Chondrocyte (in vitro differentiated cells): ENCODE measurements at regions not wholly inside any gene's neighbourhood (a gene's known extent, or its start where the extent isn't known, plus 50 kb on each side); places are given as distances from the start of the nearest gene placed in this dataset.
A peak's percentile ranks its signal among the peaks of the same experiment; 100 is the strongest.
"Not testable (repeated sequence)": the region's sequence is repeated elsewhere in the genome, so short reads cannot be mapped to it uniquely, and the experiment has no call there.

Experiments
- DNase-seq: peaks from one replicate; pipeline ENCODE4 v3.0.0; 2021; ENCODE audit warnings: mixed read lengths, low spot score
- H3K27ac Mint-ChIP-seq: one replicate; pipeline ENCODE4 v1.8.0; 2021; ENCODE audit warnings: mild to moderate bottlenecking, moderate library complexity, mixed read lengths; ENCODE audit not compliant: unreplicated experiment
- H3K27me3 Mint-ChIP-seq: 2 replicates; pipeline ENCODE4 v1.8.0; 2021; ENCODE audit warnings: low read depth, mixed read lengths
- H3K36me3 Mint-ChIP-seq: 2 replicates; pipeline ENCODE4 v1.8.0; 2021; ENCODE audit warnings: low read depth, mixed read lengths
- H3K4me1 Mint-ChIP-seq: 2 replicates; pipeline ENCODE4 v1.8.0; 2021; ENCODE audit warnings: low read depth, mild to moderate bottlenecking, mixed read lengths
- H3K4me3 Mint-ChIP-seq: one replicate; pipeline ENCODE4 v1.8.0; 2021; ENCODE audit warnings: mild to moderate bottlenecking, moderate library complexity, mixed read lengths; ENCODE audit not compliant: unreplicated experiment
- H3K9me3 Mint-ChIP-seq: 2 replicates; pipeline ENCODE4 v1.8.0; 2021; ENCODE audit warnings: low read depth, mixed read lengths
- TF ChIP-seq, protein P1 (sequence below): fragments of 200-600 bp; sonication (generic); IDR thresholded peaks from 2 replicates; pipeline ENCODE4 v1.5.0; 2021; ENCODE audit warnings: antibody characterized with exemption, mild to moderate bottlenecking, moderate library complexity

DNA sequence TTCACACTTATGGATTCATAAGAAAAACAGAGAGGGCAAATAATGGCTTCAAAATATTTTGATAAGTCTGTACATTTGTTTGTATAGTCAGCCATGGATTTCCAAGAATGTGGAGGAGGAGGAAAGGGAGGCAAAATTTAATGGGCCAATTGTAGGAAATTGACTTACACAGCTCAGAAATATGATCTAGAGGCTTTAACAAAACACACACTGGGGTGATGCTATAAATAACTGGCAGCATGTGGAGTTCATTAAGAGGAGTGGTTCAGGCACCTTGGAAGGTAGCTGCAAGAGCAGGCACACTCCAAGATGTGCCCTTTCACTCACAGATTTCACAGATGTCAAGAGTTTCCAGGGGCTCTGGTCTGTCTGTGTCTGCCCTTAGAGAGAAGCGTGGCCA is 193.4 kb upstream of the RASGRP1 start:
- Mint-ChIP-seq H3K9me3 (no peaks in the 10 kb centered on the region), H3K4me1 (peaks cover 50% of the 10 kb centered on the region), H3K36me3 (no peaks in the 10 kb centered on the region), H3K27me3 (no peaks in the 10 kb centered on the region), H3K27ac (peak overlapping the region; percentile 56), H3K4me3 (peak overlapping the region; percentile 21)
- no peak for DNase-seq
- TF ChIP-seq, protein P1, sequence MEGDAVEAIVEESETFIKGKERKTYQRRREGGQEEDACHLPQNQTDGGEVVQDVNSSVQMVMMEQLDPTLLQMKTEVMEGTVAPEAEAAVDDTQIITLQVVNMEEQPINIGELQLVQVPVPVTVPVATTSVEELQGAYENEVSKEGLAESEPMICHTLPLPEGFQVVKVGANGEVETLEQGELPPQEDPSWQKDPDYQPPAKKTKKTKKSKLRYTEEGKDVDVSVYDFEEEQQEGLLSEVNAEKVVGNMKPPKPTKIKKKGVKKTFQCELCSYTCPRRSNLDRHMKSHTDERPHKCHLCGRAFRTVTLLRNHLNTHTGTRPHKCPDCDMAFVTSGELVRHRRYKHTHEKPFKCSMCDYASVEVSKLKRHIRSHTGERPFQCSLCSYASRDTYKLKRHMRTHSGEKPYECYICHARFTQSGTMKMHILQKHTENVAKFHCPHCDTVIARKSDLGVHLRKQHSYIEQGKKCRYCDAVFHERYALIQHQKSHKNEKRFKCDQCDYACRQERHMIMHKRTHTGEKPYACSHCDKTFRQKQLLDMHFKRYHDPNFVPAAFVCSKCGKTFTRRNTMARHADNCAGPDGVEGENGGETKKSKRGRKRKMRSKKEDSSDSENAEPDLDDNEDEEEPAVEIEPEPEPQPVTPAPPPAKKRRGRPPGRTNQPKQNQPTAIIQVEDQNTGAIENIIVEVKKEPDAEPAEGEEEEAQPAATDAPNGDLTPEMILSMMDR = no peak

DNA sequence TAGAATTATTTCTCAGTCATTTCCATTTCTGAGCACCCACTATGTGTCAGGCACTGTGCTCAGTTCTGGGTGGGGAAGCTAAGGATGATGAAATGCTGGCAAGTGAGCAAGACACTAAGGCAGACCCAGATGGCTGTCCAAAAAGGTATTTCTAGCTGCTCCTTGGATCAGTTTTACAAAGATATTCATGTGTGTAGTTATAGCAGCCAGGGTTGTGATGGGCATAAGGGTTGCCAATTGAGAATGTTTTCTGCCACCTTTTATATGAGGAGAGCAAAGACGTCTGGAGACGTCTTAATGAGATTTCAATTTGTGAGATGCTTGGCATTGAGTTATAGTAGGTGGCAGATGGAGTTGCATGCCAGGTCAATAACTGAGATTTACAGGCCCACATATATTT is 197.1 kb upstream of the RASGRP1 start:
- TF ChIP-seq, protein P1 = no peak
- H3K27me3 Mint-ChIP-seq = no peaks in the 10 kb centered on the region
- no peak for DNase-seq
- H3K9me3 Mint-ChIP-seq = peaks cover 3% of the 10 kb centered on the region
- H3K4me3 Mint-ChIP-seq = no peak overlapping the region
- peaks cover 33% of the 10 kb centered on the region for H3K4me1 Mint-ChIP-seq
- H3K36me3 Mint-ChIP-seq = no peaks in the 10 kb centered on the region
- H3K27ac Mint-ChIP-seq = no peak overlapping the region

DNA sequence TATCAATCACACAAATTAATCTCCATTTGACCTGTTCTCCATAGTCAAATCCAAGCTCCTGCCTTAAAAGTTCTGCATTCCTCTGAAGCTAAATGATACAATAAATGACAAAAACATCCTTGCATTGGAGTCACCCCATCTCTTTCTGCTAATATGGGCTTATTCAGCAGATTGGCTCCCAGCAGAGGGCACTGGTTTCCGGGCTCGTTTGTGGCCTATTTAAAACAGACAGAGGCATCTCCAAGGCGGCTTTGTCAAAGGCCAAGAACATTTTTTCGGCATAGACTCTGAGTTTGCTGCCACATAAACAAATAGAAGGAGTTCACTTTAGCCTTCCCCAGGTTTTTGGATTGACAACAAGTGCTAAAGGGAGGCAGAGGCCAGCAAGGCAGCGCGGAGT is 204.4 kb upstream of the RASGRP1 start:
- Mint-ChIP-seq H3K4me1 (peaks cover 3% of the 10 kb centered on the region), H3K27me3 (no peaks in the 10 kb centered on the region), H3K4me3 (no peak overlapping the region), H3K36me3 (no peaks in the 10 kb centered on the region), H3K9me3 (peaks cover 3% of the 10 kb centered on the region), H3K27ac (no peak overlapping the region)
- TF ChIP-seq, protein P1 = peak; percentile 69
- no peak for DNase-seq

DNA sequence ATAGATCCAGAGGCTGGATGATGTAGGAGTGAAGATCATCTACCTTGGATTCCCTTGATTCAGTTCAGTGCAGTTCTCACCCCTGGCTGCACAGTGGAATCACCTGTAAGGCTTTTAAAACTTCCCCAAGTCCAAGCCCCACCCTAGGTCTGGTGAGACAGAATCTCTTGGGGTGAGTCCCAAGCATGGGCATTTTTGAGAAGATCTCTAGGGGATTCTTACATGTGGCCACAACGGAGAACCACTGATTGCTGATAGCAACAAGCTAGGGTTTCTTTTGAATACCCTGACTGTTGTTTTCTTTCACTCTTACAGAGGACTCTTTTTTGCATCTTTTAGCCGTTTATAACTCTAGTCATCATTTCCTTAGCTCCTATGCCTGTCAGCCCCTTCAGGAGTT is 204.9 kb upstream of the RASGRP1 start:
- Mint-ChIP-seq H3K36me3 (peaks cover 2% of the 10 kb centered on the region), H3K4me3 (no peak overlapping the region), H3K4me1 (peaks cover 3% of the 10 kb centered on the region), H3K27me3 (no peaks in the 10 kb centered on the region), H3K9me3 (peaks cover 8% of the 10 kb centered on the region), H3K27ac (no peak overlapping the region)
- DNase-seq = no peak
- TF ChIP-seq, protein P1 = no peak

GRCh38 chr15:38774076-38774475 is 209.5 kb upstream of the RASGRP1 start:
- H3K4me3 Mint-ChIP-seq, DNase-seq, H3K4me1 Mint-ChIP-seq, H3K27ac Mint-ChIP-seq, H3K27me3 Mint-ChIP-seq, H3K36me3 Mint-ChIP-seq: not testable (repeated sequence)
- peaks cover 17% of the 10 kb centered on the region for H3K9me3 Mint-ChIP-seq

GRCh38 chr15:38781196-38781595 is 216.6 kb upstream of the RASGRP1 start:
- TF ChIP-seq, protein P1 = no peak
- no peak overlapping the region for H3K4me3 Mint-ChIP-seq
- H3K9me3 Mint-ChIP-seq = peaks cover 10% of the 10 kb centered on the region
- H3K27me3 Mint-ChIP-seq = no peaks in the 10 kb centered on the region
- H3K36me3 Mint-ChIP-seq = peaks cover 4% of the 10 kb centered on the region
- H3K27ac Mint-ChIP-seq = no peak overlapping the region
- no peak for DNase-seq
- H3K4me1 Mint-ChIP-seq = peaks cover 3% of the 10 kb centered on the region
